GM21786 (cell line): ENCODE measurements at regions not wholly inside any gene's neighbourhood (a gene's known extent, or its start where the extent isn't known, plus 50 kb on each side); places are given as distances from the start of the nearest gene placed in this dataset.

Experiments
- ATAC-seq: cut with Tn5 transposase; IDR thresholded peaks from one replicate; pipeline ENCODE4 v1.9.1; 2021; ENCODE audit not compliant: unreplicated experiment

- ATAC-seq, result no peak
These were observed 126.0 kb upstream of the CAMK1G start for GRCh38 chr1:209457401-209458125.

GRCh38 chr1:209458921-209459320 lies 124.6 kb upstream of the CAMK1G start:
- no peak for ATAC-seq

GRCh38 chr1:209461168-209461567 lies 122.3 kb upstream of the CAMK1G start:
- ATAC-seq, result no peak

- no peak for ATAC-seq
These were observed 121.1 kb upstream of the CAMK1G start for GRCh38 chr1:209462433-209462832.

- no peak for ATAC-seq
These were observed 120.1 kb upstream of the CAMK1G start for GRCh38 chr1:209463441-209463840.

- ATAC-seq, result no peak
These were observed 110.5 kb upstream of the CAMK1G start for GRCh38 chr1:209473025-209473424.

- no peak for ATAC-seq
These were observed 103.2 kb upstream of the CAMK1G start for GRCh38 chr1:209480345-209480744.

GRCh38 chr1:209483691-209484090 lies 99.8 kb upstream of the CAMK1G start:
- ATAC-seq, result no peak

GRCh38 chr1:209484429-209484828 lies 99.1 kb upstream of the CAMK1G start:
- no peak for ATAC-seq

GRCh38 chr1:209485167-209485566 lies 98.3 kb upstream of the CAMK1G start:
- no peak for ATAC-seq

GRCh38 chr1:209485751-209486150 lies 97.8 kb upstream of the CAMK1G start:
- ATAC-seq, result no peak

GRCh38 chr1:209486861-209487593 lies 96.5 kb upstream of the CAMK1G start:
- no peak for ATAC-seq

- no peak for ATAC-seq
These were observed 93.5 kb upstream of the CAMK1G start for GRCh38 chr1:209490013-209490412.

- no peak for ATAC-seq
These were observed 92.5 kb upstream of the CAMK1G start for GRCh38 chr1:209491031-209491430.

- no peak for ATAC-seq
These were observed 92.0 kb upstream of the CAMK1G start for GRCh38 chr1:209491496-209491895.

GRCh38 chr1:209491897-209492296 lies 91.6 kb upstream of the CAMK1G start:
- no peak for ATAC-seq

- ATAC-seq, result no peak
These were observed 90.0 kb upstream of the CAMK1G start for GRCh38 chr1:209493559-209493958.

- no peak for ATAC-seq
These were observed 85.8 kb upstream of the CAMK1G start for GRCh38 chr1:209497729-209498128.

- ATAC-seq, result no peak
These were observed 82.5 kb upstream of the CAMK1G start for GRCh38 chr1:209500993-209501392.

- ATAC-seq, result no peak
These were observed 80.3 kb upstream of the CAMK1G start for GRCh38 chr1:209503196-209503595.

- ATAC-seq, result no peak
These were observed 78.9 kb upstream of the CAMK1G start for GRCh38 chr1:209504571-209504970.

- ATAC-seq, result no peak
These were observed 78.5 kb upstream of the CAMK1G start for GRCh38 chr1:209505044-209505443.

- ATAC-seq, result no peak
These were observed 77.4 kb upstream of the CAMK1G start for GRCh38 chr1:209506101-209506500.
